Testis (tissue), 2 donors: ENCODE measurements at regions not wholly inside any gene's neighbourhood (a gene's known extent, or its start where the extent isn't known, plus 50 kb on each side); places are given as distances from the start of the nearest gene placed in this dataset.

ENCODE experiments used
- DNase-seq: peaks from one replicate; pipeline ENCODE4 v3.0.0-alpha.2; 2019
- H3K27ac ChIP-seq, 2 donors: fragments of 200-600 bp; sonication (generic); one replicate each; pipeline ENCODE4 v1.5.1; 2019
- H3K27me3 ChIP-seq: fragments of 200-600 bp; sonication (generic); one replicate; pipeline ENCODE4 v1.5.1; 2019
- H3K36me3 ChIP-seq: fragments of 200-600 bp; sonication (generic); one replicate; pipeline ENCODE4 v1.5.1; 2017; ENCODE audit warnings: low read depth; ENCODE audit errors: missing control alignments
- H3K4me1 ChIP-seq: fragments of 200-600 bp; sonication (generic); one replicate; pipeline ENCODE4 v1.5.1; 2019
- H3K4me3 ChIP-seq, 2 donors: fragments of 200-600 bp; sonication (generic); one replicate each; pipeline ENCODE4 v1.5.1; 2017 to 2019
- H3K9me3 ChIP-seq: fragments of 200-600 bp; sonication (generic); one replicate; pipeline ENCODE4 v1.5.1; 2017
- POLR2A ChIP-seq: fragments of 450-650 bp; IDR thresholded peaks from one replicate; pipeline ENCODE4 v1.6.1; 2017; ENCODE audit warnings: antibody characterized with exemption, mild to moderate bottlenecking, moderate library complexity
- WGBS, 2 donors: methylation state at CpG; one replicate each; pipeline ENCODE4 v1.1.5; 2018; 5-methylcytosine and 5-hydroxymethylcytosine counted together
- intact Hi-C: fragments of 100-400 bp; cut with DNase I; formaldehyde crosslinking; loops from one replicate; pipeline ENCODE4 v1.15.1; 2023; ENCODE audit warnings: low total_unique reads
- TF ChIP-seq, protein P1 (sequence below), 3 experiments: fragments of 450-650 bp in 2 of 3; fragments of 200-600 bp in 1 of 3; sonication (generic) in 1 of 3; IDR thresholded peaks; one replicate each; pipeline ENCODE4 v1.5.1; 2016 to 2019; ENCODE audit warnings: antibody characterized with exemption in 3 of 3, mild to moderate bottlenecking in 2 of 3, moderate library complexity in 1 of 3

GRCh38 chr1:29883411-29883832 lies 647.1 kb downstream of the PTPRU start:
- no peaks in the 10 kb centered on the region for H3K9me3 ChIP-seq
- intact Hi-C loops: no loop called here
- H3K36me3 ChIP-seq: no peaks in the 10 kb centered on the region
- no peaks in the 10 kb centered on the region for H3K27me3 ChIP-seq
- no peak overlapping the region for H3K27ac ChIP-seq
- 83 to 88% methylated on average over 4 of the region's 4 CpGs for WGBS, 2 donors
- H3K4me3 ChIP-seq: no peak overlapping the region
- no peak for DNase-seq
- H3K4me1 ChIP-seq: no peaks in the 10 kb centered on the region
- TF ChIP-seq, protein P1, sequence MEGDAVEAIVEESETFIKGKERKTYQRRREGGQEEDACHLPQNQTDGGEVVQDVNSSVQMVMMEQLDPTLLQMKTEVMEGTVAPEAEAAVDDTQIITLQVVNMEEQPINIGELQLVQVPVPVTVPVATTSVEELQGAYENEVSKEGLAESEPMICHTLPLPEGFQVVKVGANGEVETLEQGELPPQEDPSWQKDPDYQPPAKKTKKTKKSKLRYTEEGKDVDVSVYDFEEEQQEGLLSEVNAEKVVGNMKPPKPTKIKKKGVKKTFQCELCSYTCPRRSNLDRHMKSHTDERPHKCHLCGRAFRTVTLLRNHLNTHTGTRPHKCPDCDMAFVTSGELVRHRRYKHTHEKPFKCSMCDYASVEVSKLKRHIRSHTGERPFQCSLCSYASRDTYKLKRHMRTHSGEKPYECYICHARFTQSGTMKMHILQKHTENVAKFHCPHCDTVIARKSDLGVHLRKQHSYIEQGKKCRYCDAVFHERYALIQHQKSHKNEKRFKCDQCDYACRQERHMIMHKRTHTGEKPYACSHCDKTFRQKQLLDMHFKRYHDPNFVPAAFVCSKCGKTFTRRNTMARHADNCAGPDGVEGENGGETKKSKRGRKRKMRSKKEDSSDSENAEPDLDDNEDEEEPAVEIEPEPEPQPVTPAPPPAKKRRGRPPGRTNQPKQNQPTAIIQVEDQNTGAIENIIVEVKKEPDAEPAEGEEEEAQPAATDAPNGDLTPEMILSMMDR (IDR thresholded peaks at IDR 0.05): no peak
- no peak for TF ChIP-seq POLR2A

- H3K27me3 ChIP-seq: no peaks in the 10 kb centered on the region
- H3K36me3 ChIP-seq: no peaks in the 10 kb centered on the region
- H3K4me3 ChIP-seq: no peak overlapping the region
- no peak for DNase-seq
- TF ChIP-seq, protein P1 (IDR thresholded peaks at IDR 0.05): no peak
- TF ChIP-seq POLR2A: no peak
- WGBS, 2 donors: 87 to 94% methylated on average over 1 of the region's 1 CpG
- no peaks in the 10 kb centered on the region for H3K9me3 ChIP-seq
- no peak overlapping the region for H3K27ac ChIP-seq
- intact Hi-C loops: no loop called here
- H3K4me1 ChIP-seq: no peaks in the 10 kb centered on the region
These were observed 644.2 kb downstream of the PTPRU start for GRCh38 chr1:29880556-29880955.

DNA sequence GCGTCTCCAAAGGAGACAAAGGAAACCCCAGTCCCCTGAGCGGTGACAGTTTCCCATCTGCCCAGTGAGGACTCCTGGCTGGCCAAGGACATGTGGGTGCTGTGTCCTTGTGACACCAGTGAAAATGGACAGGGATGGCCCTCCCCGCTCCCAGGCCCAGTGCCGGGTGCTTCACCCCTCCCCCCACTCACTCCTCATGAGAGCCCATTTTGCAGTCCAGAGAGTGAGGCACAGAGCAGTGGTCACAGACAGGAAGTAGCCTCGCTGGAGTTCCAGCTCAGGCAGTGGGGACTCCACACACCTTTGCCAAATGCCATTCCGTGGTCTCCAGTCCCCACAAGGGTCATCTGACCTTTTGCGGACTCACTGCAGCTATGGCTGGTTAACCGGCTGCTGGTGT lies 642.9 kb downstream of the PTPRU start:
- no peaks in the 10 kb centered on the region for H3K27me3 ChIP-seq
- H3K9me3 ChIP-seq: no peaks in the 10 kb centered on the region
- H3K36me3 ChIP-seq: no peaks in the 10 kb centered on the region
- 75 to 84% methylated on average over 7 to 8 of the region's 8 CpGs for WGBS, 2 donors
- intact Hi-C loops: no loop called here
- no peaks in the 10 kb centered on the region for H3K4me1 ChIP-seq
- DNase-seq: no peak
- H3K4me3 ChIP-seq: no peak overlapping the region
- no peak overlapping the region for H3K27ac ChIP-seq
- TF ChIP-seq POLR2A: no peak
- TF ChIP-seq, protein P1 (IDR thresholded peaks at IDR 0.05): no peak

- TF ChIP-seq, protein P1 (IDR thresholded peaks at IDR 0.05): no peak
- no peak for TF ChIP-seq POLR2A
- intact Hi-C loops: no loop called here
- no peaks in the 10 kb centered on the region for H3K9me3 ChIP-seq
- no peaks in the 10 kb centered on the region for H3K27me3 ChIP-seq
- H3K4me3 ChIP-seq: no peak overlapping the region
- H3K27ac ChIP-seq: no peak overlapping the region
- H3K36me3 ChIP-seq: no peaks in the 10 kb centered on the region
- no peak for DNase-seq
- WGBS, 2 donors: 93 to 96% methylated on average over 9 of the region's 9 CpGs
- no peaks in the 10 kb centered on the region for H3K4me1 ChIP-seq
These were observed 642.2 kb downstream of the PTPRU start for GRCh38 chr1:29878501-29878900.

- 81 to 93% methylated on average over 8 of the region's 8 CpGs for WGBS, 2 donors
- Histone ChIP-seq H3K4me1 (no peaks in the 10 kb centered on the region), H3K9me3 (no peaks in the 10 kb centered on the region), H3K27me3 (no peaks in the 10 kb centered on the region), H3K4me3 (no peak overlapping the region), H3K36me3 (no peaks in the 10 kb centered on the region), H3K27ac (no peak overlapping the region)
- no peak for DNase-seq
- TF ChIP-seq POLR2A: no peak
- TF ChIP-seq, protein P1 (IDR thresholded peaks at IDR 0.05): no peak
- intact Hi-C loops: no loop called here
These were observed 640.6 kb downstream of the PTPRU start for GRCh38 chr1:29876902-29877301.
